GM12872 (cell line): ENCODE measurements at regions not wholly inside any gene's neighbourhood (a gene's known extent, or its start where the extent isn't known, plus 50 kb on each side); places are given as distances from the start of the nearest gene placed in this dataset.

Experiments
- CTCF ChIP-seq: IDR thresholded peaks from 3 replicates; pipeline ENCODE4 v1.5.1; 2011; ENCODE audit warnings: low read depth, mild to moderate bottlenecking, low read length, moderate library complexity; ENCODE audit not compliant: insufficient read depth

- TF ChIP-seq CTCF = no peak
Observed at GRCh38 chr1:80767711-80768110, 1033.0 kb upstream of the ADGRL2 start.

DNA sequence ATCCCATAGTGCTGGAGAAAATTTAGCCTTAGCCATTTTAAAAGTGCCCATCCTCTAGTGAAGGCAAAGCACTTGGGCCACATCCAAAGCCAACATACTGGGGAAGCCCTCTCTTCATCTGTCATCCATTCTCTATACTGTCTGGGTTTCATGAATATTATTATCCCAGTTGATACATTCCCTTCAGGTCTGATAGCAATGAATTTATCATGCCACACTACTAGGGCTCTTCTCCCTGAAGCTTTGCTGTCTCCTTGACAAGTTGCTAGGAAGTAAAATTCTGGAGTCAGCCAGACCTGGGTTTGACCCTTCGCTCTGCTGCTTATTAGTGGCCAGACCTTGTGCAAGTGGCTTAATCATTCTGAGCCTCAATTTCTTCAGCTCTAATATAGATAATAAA is 1041.4 kb upstream of the ADGRL2 start:
- no peak for TF ChIP-seq CTCF

DNA sequence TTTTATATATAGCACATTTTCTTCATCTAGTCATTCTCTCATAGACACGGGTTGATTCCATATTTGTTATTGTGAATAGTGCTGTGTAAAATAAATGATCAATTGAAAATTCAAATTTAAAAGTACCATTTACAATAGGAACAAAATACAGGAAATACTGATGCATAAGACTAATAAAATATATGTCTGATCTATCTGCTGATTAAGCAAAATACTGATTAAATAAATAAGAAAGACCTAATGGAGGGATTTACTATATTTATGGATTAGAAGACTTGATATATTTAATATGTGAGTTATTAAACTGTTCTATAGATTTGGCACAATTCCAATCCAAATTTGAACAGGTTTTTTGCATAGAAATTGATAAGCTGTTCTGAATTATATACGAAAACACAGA is 1044.8 kb upstream of the ADGRL2 start:
- no peak for TF ChIP-seq CTCF

DNA sequence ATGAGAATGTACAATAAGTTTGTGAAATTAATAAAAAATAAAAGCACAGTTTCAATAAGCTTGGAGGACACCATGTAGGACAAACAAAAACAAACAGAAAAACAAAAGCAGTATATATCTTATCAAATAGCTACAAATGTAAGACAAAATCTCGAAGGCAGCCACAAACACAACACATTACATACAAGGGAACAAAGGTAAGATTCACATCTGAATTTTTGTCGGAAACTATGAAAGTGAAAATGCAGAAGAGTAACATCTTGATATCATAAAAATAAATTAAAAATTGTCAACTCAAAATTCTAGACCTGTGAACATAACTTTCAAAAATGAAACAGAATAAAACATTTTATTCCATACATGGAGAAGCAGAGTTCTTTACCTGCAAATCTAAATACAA is 1049.5 kb upstream of the ADGRL2 start:
- TF ChIP-seq CTCF = no peak

- TF ChIP-seq CTCF = no peak
Observed at GRCh38 chr1:80731241-80731894, 1069.4 kb upstream of the ADGRL2 start.

- no peak for TF ChIP-seq CTCF
Observed at GRCh38 chr1:80722611-80723010, 1078.1 kb upstream of the ADGRL2 start.

DNA sequence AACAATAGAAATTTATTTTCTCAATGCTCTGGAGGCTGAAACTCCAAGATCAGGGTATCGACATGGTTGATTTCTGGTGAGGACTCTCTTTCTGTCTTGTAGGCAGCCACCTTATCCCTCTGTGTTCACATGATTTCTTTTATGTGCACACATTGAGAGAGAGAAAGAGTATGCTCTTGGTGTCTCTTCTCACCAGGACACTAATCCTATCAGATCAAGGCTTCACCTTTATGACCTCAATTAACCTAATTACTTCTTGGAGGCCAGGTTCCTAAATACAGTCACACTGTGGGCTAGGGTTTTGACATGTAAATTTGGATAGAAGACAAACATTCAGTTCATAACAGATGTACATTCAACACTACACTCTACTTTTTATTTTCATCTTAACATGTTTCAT is 1094.2 kb upstream of the ADGRL2 start:
- TF ChIP-seq CTCF = no peak
